IMR-90 (cell line): ENCODE measurements at regions not wholly inside any gene's neighbourhood (a gene's known extent, or its start where the extent isn't known, plus 50 kb on each side); places are given as distances from the start of the nearest gene placed in this dataset.

Experiments used
- CEBPB ChIP-seq: IDR thresholded peaks from 2 replicates; pipeline ENCODE4 v1.6.1; 2012; ENCODE audit warnings: low read depth, low read length, improper control_type of control experiment
- CHD1 ChIP-seq: IDR thresholded peaks from 2 replicates; pipeline ENCODE4 v1.6.1; 2012; ENCODE audit warnings: low read depth, low read length, improper control_type of control experiment
- ELK1 ChIP-seq: fragments of 150-350 bp; IDR thresholded peaks from 2 replicates; pipeline ENCODE4 v1.6.1; 2016; ENCODE audit warnings: low read depth, mild to moderate bottlenecking, low read length, moderate library complexity, borderline replicate concordance
- FOS ChIP-seq: fragments of 150-350 bp; IDR thresholded peaks from 2 replicates; pipeline ENCODE4 v1.6.1; 2016; ENCODE audit warnings: low read depth, low read length
- MAZ ChIP-seq: IDR thresholded peaks from 2 replicates; pipeline ENCODE4 v1.6.1; 2012; ENCODE audit warnings: low read depth, mild to moderate bottlenecking, low read length, improper control_type of control experiment, moderate library complexity, borderline replicate concordance
- MXI1 ChIP-seq: IDR thresholded peaks from 2 replicates; pipeline ENCODE4 v1.6.1; 2012; ENCODE audit warnings: low read depth, mild to moderate bottlenecking, low read length, moderate library complexity, borderline replicate concordance
- NFE2L2 ChIP-seq: fragments of 150-350 bp; IDR thresholded peaks from 2 replicates; pipeline ENCODE4 v1.6.1; 2016; ENCODE audit warnings: low read depth, mild to moderate bottlenecking, low read length
- POLR2A ChIP-seq: IDR thresholded peaks from 2 replicates; pipeline ENCODE4 v1.6.1; 2012; ENCODE audit warnings: mild to moderate bottlenecking, low read depth, low read length
- RAD21 ChIP-seq: IDR thresholded peaks from 2 replicates; pipeline ENCODE4 v1.6.1; 2012; ENCODE audit warnings: low read length, improper control_type of control experiment
- RCOR1 ChIP-seq: IDR thresholded peaks from 2 replicates; pipeline ENCODE4 v1.6.1; 2012; ENCODE audit warnings: mild to moderate bottlenecking, low read length, improper control_type of control experiment; ENCODE audit not compliant: insufficient replicate concordance
- SMC3 ChIP-seq: fragments of 150-350 bp; IDR thresholded peaks from 2 replicates; pipeline ENCODE4 v1.6.1; 2016; ENCODE audit warnings: low read depth, mild to moderate bottlenecking, antibody characterized with exemption, low read length, moderate library complexity
- TF ChIP-seq, protein P1 (sequence below): conservative IDR thresholded peaks from 2 replicates; pipeline ENCODE4 v1.5.1; 2012; ENCODE audit warnings: mild to moderate bottlenecking, low read depth, low read length, improper control_type of control experiment

DNA sequence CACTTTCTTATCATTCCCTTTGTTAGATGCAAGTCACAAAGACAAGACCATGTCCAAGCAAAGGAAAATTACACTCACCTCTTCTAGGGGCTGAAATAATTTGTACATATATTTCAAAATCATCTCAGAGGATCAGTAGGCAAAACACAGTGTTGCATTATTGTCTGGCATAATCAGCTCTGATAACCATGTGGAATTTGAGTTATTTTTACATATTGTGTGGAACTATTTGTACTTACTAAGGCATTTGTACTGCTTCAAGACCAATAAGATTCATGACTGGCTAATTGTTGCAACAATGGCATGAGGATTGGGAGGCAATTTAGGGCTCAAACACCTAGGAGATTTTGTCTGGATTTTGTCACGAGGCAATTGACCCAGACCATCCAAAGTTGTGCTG lies 1716.4 kb downstream of the BRINP3 start:
- TF ChIP-seq, protein P1, sequence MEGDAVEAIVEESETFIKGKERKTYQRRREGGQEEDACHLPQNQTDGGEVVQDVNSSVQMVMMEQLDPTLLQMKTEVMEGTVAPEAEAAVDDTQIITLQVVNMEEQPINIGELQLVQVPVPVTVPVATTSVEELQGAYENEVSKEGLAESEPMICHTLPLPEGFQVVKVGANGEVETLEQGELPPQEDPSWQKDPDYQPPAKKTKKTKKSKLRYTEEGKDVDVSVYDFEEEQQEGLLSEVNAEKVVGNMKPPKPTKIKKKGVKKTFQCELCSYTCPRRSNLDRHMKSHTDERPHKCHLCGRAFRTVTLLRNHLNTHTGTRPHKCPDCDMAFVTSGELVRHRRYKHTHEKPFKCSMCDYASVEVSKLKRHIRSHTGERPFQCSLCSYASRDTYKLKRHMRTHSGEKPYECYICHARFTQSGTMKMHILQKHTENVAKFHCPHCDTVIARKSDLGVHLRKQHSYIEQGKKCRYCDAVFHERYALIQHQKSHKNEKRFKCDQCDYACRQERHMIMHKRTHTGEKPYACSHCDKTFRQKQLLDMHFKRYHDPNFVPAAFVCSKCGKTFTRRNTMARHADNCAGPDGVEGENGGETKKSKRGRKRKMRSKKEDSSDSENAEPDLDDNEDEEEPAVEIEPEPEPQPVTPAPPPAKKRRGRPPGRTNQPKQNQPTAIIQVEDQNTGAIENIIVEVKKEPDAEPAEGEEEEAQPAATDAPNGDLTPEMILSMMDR = no peak
- no peak for TF ChIP-seq CEBPB
- no peak for TF ChIP-seq CHD1
- no peak for TF ChIP-seq MAZ
- no peak for TF ChIP-seq POLR2A
- no peak for TF ChIP-seq ELK1
- no peak for TF ChIP-seq MXI1
- no peak for TF ChIP-seq NFE2L2
- TF ChIP-seq SMC3 = no peak
- no peak for TF ChIP-seq RCOR1
- no peak for TF ChIP-seq FOS
- TF ChIP-seq RAD21 = no peak
